ENCODE measurements at regions not wholly inside any gene's neighbourhood (a gene's known extent, or its start where the extent isn't known, plus 50 kb on each side); places are given as distances from the start of the nearest gene placed in this dataset.

- Histone ChIP-seq H3K36me3 (ENCODE audit: control insufficient read depth in 2 of 3, insufficient read depth in 3 of 3, low read length in 3 of 3) (no peaks in the 10 kb centered on the region), H3K4me1 (ENCODE audit: control insufficient read depth in 2 of 2, insufficient read depth in 2 of 2, low read length in 2 of 2) (peaks cover 0 to under 1% of the 10 kb centered on the region in 2 donors), H3K9me3 (ENCODE audit: control insufficient read depth in 2 of 3, low read length in 3 of 3) (no peaks in the 10 kb centered on the region), H3K27ac (ENCODE audit: low read depth, low read length) (no peak overlapping the region), H3K27me3 (ENCODE audit: control insufficient read depth in 2 of 2, insufficient read depth in 2 of 2, low read length in 2 of 2) (no peaks in the 10 kb centered on the region), H3K4me3 (ENCODE audit: low read length) (no peak overlapping the region)
- POLR2A ChIA-PET, result no interaction called here
- Mint-ChIP-seq H3K27ac (no peak overlapping the region), H3K36me3 (peaks cover 0 to 4% (median 0%) of the 10 kb centered on the region in 5 donors), H3K4me1 (peaks cover 5 to 10% (median 6%) of the 10 kb centered on the region in 7 donors), H3K4me3 (no peak overlapping the region), H3K27me3 (peaks cover 8 to 33% (median 21%) of the 10 kb centered on the region in 5 donors), H3K9me3 (peaks cover 0 to 7% (median 0%) of the 10 kb centered on the region in 11 donors)
- intact Hi-C loops (cut with micrococcal nuclease), result no loop called here
- ATAC-seq (no peak), DNase-seq (no peak)
- CTCF ChIA-PET, result no interaction called here
Measured at GRCh38 chr11:70585236-70585545, 186.9 kb downstream of the CTTN start.

- no peak for ATAC-seq
- intact Hi-C loops (cut with micrococcal nuclease), result no loop called here
- peaks cover 0 to 7% (median 0%) of the 10 kb centered on the region in 11 donors for H3K9me3 Mint-ChIP-seq
- ChIA-PET POLR2A (no interaction called here), CTCF (no interaction called here)
- Histone ChIP-seq H3K4me3 (ENCODE audit: low read length) (no peak overlapping the region), H3K36me3 (ENCODE audit: control insufficient read depth in 2 of 3, insufficient read depth in 3 of 3, low read length in 3 of 3) (no peaks in the 10 kb centered on the region), H3K27ac (ENCODE audit: low read depth, low read length) (no peak overlapping the region), H3K9me3 (ENCODE audit: control insufficient read depth in 2 of 3, low read length in 3 of 3) (no peaks in the 10 kb centered on the region), H3K27me3 (ENCODE audit: control insufficient read depth in 2 of 2, insufficient read depth in 2 of 2, low read length in 2 of 2) (no peaks in the 10 kb centered on the region), H3K4me1 (ENCODE audit: control insufficient read depth in 2 of 2, insufficient read depth in 2 of 2, low read length in 2 of 2) (peaks cover 3 to 5% of the 10 kb centered on the region in 2 donors)
- H3K4me1 Mint-ChIP-seq, result peaks cover 6 to 19% (median 12%) of the 10 kb centered on the region in 7 donors
- no peak overlapping the region for H3K27ac Mint-ChIP-seq
- H3K4me3 Mint-ChIP-seq, result no peak overlapping the region
- peaks cover 11 to 45% (median 29%) of the 10 kb centered on the region in 5 donors for H3K27me3 Mint-ChIP-seq
- H3K36me3 Mint-ChIP-seq, result peaks cover 0 to 4% (median 0%) of the 10 kb centered on the region in 5 donors
- no peak for DNase-seq
Measured at GRCh38 chr11:70586261-70587074, 188.1 kb downstream of the CTTN start.

- ChIA-PET CTCF (no interaction called here), POLR2A (no interaction called here)
- no peak for DNase-seq
Measured at GRCh38 chr11:70587075-70587389, 188.7 kb downstream of the CTTN start.

GRCh38 chr11:70590356-70590991, 192.1 kb downstream of the CTTN start:
- DNase-seq (no peak), ATAC-seq (no peak)
- no peak overlapping the region for H3K4me3 ChIP-seq (ENCODE audit: low read length)
- ChIA-PET POLR2A (no interaction called here), CTCF (no interaction called here)
- Mint-ChIP-seq H3K27ac (peak overlapping the region in 1 of 9 donors; percentile 72), H3K4me3 (peak overlapping the region in 1 of 10 donors; percentile 62), H3K4me1 (peaks cover 6 to 19% (median 12%) of the 10 kb centered on the region in 7 donors), H3K27me3 (peaks cover 12 to 48% (median 20%) of the 10 kb centered on the region in 5 donors), H3K36me3 (peaks cover 0 to 4% (median 0%) of the 10 kb centered on the region in 5 donors), H3K9me3 (peaks cover 0 to 8% (median 0%) of the 10 kb centered on the region in 11 donors)
- intact Hi-C loops (cut with micrococcal nuclease), result no loop called here
- no peaks in the 10 kb centered on the region for H3K9me3 ChIP-seq (ENCODE audit: control insufficient read depth in 2 of 3, low read length in 3 of 3)
- H3K27me3 ChIP-seq (ENCODE audit: control insufficient read depth in 2 of 2, insufficient read depth in 2 of 2, low read length in 2 of 2), result no peaks in the 10 kb centered on the region
- H3K36me3 ChIP-seq (ENCODE audit: control insufficient read depth in 2 of 3, insufficient read depth in 3 of 3, low read length in 3 of 3), result no peaks in the 10 kb centered on the region
- peaks cover 3 to 5% of the 10 kb centered on the region in 2 donors for H3K4me1 ChIP-seq (ENCODE audit: control insufficient read depth in 2 of 2, insufficient read depth in 2 of 2, low read length in 2 of 2)
- no peak overlapping the region for H3K27ac ChIP-seq (ENCODE audit: low read depth, low read length)

More at GRCh38 chr11:70587075-70587389, 188.7 kb downstream of the CTTN start:
- peaks cover 3 to 5% of the 10 kb centered on the region in 2 donors for H3K4me1 ChIP-seq (ENCODE audit: control insufficient read depth in 2 of 2, insufficient read depth in 2 of 2, low read length in 2 of 2)
- Mint-ChIP-seq H3K4me1 (peaks cover 6 to 19% (median 12%) of the 10 kb centered on the region in 7 donors), H3K36me3 (peaks cover 0 to 4% (median 0%) of the 10 kb centered on the region in 5 donors), H3K9me3 (peaks cover 0 to 7% (median 0%) of the 10 kb centered on the region in 11 donors), H3K27ac (no peak overlapping the region), H3K27me3 (peaks cover 11 to 46% (median 29%) of the 10 kb centered on the region in 5 donors), H3K4me3 (no peak overlapping the region)
- no peaks in the 10 kb centered on the region for H3K9me3 ChIP-seq (ENCODE audit: control insufficient read depth in 2 of 3, low read length in 3 of 3)
- H3K36me3 ChIP-seq (ENCODE audit: control insufficient read depth in 2 of 3, insufficient read depth in 3 of 3, low read length in 3 of 3), result no peaks in the 10 kb centered on the region
- no peak overlapping the region for H3K27ac ChIP-seq (ENCODE audit: low read depth, low read length)
- no peak overlapping the region for H3K4me3 ChIP-seq (ENCODE audit: low read length)
- H3K27me3 ChIP-seq (ENCODE audit: control insufficient read depth in 2 of 2, insufficient read depth in 2 of 2, low read length in 2 of 2), result no peaks in the 10 kb centered on the region
- intact Hi-C loops (cut with micrococcal nuclease), result no loop called here
- no peak for ATAC-seq

- Mint-ChIP-seq H3K9me3 (peaks cover 0 to 7% (median 0%) of the 10 kb centered on the region in 11 donors), H3K36me3 (peaks cover 0 to 4% (median 0%) of the 10 kb centered on the region in 5 donors), H3K27ac (no peak overlapping the region), H3K27me3 (peaks cover 11 to 51% (median 18%) of the 10 kb centered on the region in 5 donors), H3K4me1 (peaks cover 6 to 19% (median 12%) of the 10 kb centered on the region in 7 donors), H3K4me3 (no peak overlapping the region)
- no peaks in the 10 kb centered on the region for H3K36me3 ChIP-seq (ENCODE audit: control insufficient read depth in 2 of 3, insufficient read depth in 3 of 3, low read length in 3 of 3)
- H3K27me3 ChIP-seq (ENCODE audit: control insufficient read depth in 2 of 2, insufficient read depth in 2 of 2, low read length in 2 of 2), result no peaks in the 10 kb centered on the region
- H3K9me3 ChIP-seq (ENCODE audit: control insufficient read depth in 2 of 3, low read length in 3 of 3), result no peaks in the 10 kb centered on the region
- DNase-seq (no peak), ATAC-seq (no peak)
- peaks cover 3 to 5% of the 10 kb centered on the region in 2 donors for H3K4me1 ChIP-seq (ENCODE audit: control insufficient read depth in 2 of 2, insufficient read depth in 2 of 2, low read length in 2 of 2)
- no peak overlapping the region for H3K27ac ChIP-seq (ENCODE audit: low read depth, low read length)
- POLR2A ChIA-PET, result no interaction called here
- CTCF ChIA-PET, result no interaction called here
- no peak overlapping the region for H3K4me3 ChIP-seq (ENCODE audit: low read length)
- intact Hi-C loops (cut with micrococcal nuclease), result no loop called here
Measured at GRCh38 chr11:70592641-70593165, 194.4 kb downstream of the CTTN start.

- ATAC-seq (no peak), DNase-seq (no peak)
- no peaks in the 10 kb centered on the region for H3K27me3 ChIP-seq (ENCODE audit: control insufficient read depth in 2 of 2, insufficient read depth in 2 of 2, low read length in 2 of 2)
- ChIA-PET POLR2A (no interaction called here), CTCF (no interaction called here)
- peaks cover 6 to 45% (median 16%) of the 10 kb centered on the region in 5 donors for H3K27me3 Mint-ChIP-seq
- intact Hi-C loops (cut with micrococcal nuclease), result no loop called here
- no peak overlapping the region for H3K27ac ChIP-seq (ENCODE audit: low read depth, low read length)
- no peaks in the 10 kb centered on the region for H3K9me3 ChIP-seq (ENCODE audit: control insufficient read depth in 2 of 3, low read length in 3 of 3)
- H3K4me3 ChIP-seq (ENCODE audit: low read length), result no peak overlapping the region
- no peaks in the 10 kb centered on the region for H3K36me3 ChIP-seq (ENCODE audit: control insufficient read depth in 2 of 3, insufficient read depth in 3 of 3, low read length in 3 of 3)
- H3K36me3 Mint-ChIP-seq, result peaks cover 0 to 4% (median 0%) of the 10 kb centered on the region in 5 donors
- H3K4me1 ChIP-seq (ENCODE audit: control insufficient read depth in 2 of 2, insufficient read depth in 2 of 2, low read length in 2 of 2), result peaks cover 3 to 5% of the 10 kb centered on the region in 2 donors
- peaks cover 0 to 7% (median 0%) of the 10 kb centered on the region in 11 donors for H3K9me3 Mint-ChIP-seq
- H3K4me3 Mint-ChIP-seq, result no peak overlapping the region
- H3K27ac Mint-ChIP-seq, result no peak overlapping the region
- H3K4me1 Mint-ChIP-seq, result peaks cover 6 to 19% (median 12%) of the 10 kb centered on the region in 7 donors
Measured at GRCh38 chr11:70593446-70593983, 195.2 kb downstream of the CTTN start.
